ENCODE measurements at regions not wholly inside any gene's neighbourhood (a gene's known extent, or its start where the extent isn't known, plus 50 kb on each side); places are given as distances from the start of the nearest gene placed in this dataset.

- Histone ChIP-seq H3K4me1 (ENCODE audit: control insufficient read depth, insufficient read depth, low read length) (no peaks in the 10 kb centered on the region), H3K4me3 (ENCODE audit: low read depth, low read length) (no peak overlapping the region), H3K27ac (ENCODE audit: extremely low read depth, low read depth, low read length) (no peak overlapping the region), H3K36me3 (ENCODE audit: control insufficient read depth in 2 of 2, insufficient read depth in 1 of 2, low read length in 2 of 2) (no peaks in the 10 kb centered on the region), H3K9me3 (ENCODE audit: control insufficient read depth, insufficient read depth, low read depth, low read length) (no peaks in the 10 kb centered on the region)
- TF ChIP-seq ZNF19 (tag by site-specific recombination; IDR thresholded peaks at IDR 0.05; ENCODE audit: low read depth) (no peak), GLI2 (tag by site-specific recombination; IDR thresholded peaks at IDR 0.05; ENCODE audit: borderline replicate concordance, low read depth) (no peak), OVOL3 (tag by site-specific recombination; IDR thresholded peaks at IDR 0.05) (no peak), MZF1 (tag by site-specific recombination; IDR thresholded peaks at IDR 0.05; ENCODE audit: borderline replicate concordance) (no peak), ZNF24 (tag by site-specific recombination; IDR thresholded peaks at IDR 0.05) (no peak), ZFHX2 (tag by site-specific recombination; conservative IDR thresholded peaks at IDR 0.05) (no peak), ZNF518A (tag by site-specific recombination; conservative IDR thresholded peaks at IDR 0.05; ENCODE audit: low read depth) (no peak), SP2 (tag by site-specific recombination; IDR thresholded peaks at IDR 0.05) (no peak), ZSCAN4 (tag by site-specific recombination; IDR thresholded peaks at IDR 0.05) (no peak), SCRT2 (tag by site-specific recombination; IDR thresholded peaks at IDR 0.05) (no peak), ZNF658 (tag by site-specific recombination; IDR thresholded peaks at IDR 0.05) (no peak), ZBTB44 (tag by site-specific recombination; IDR thresholded peaks at IDR 0.05) (no peak), ZNF530 (tag by site-specific recombination; IDR thresholded peaks at IDR 0.05; ENCODE audit: low read depth) (no peak), REST (tag by site-specific recombination; IDR thresholded peaks at IDR 0.05) (no peak), ZSCAN23 (tag by site-specific recombination; IDR thresholded peaks at IDR 0.05) (no peak), GFI1B (tag by site-specific recombination; IDR thresholded peaks at IDR 0.05) (no peak), HOXD13 (CRISPR knock-in tag; IDR thresholded peaks at IDR 0.05; ENCODE audit: borderline replicate concordance) (no peak), ZNF654 (tag by site-specific recombination; IDR thresholded peaks at IDR 0.05; ENCODE audit: low read depth) (no peak), AEBP2 (tag by site-specific recombination; IDR thresholded peaks at IDR 0.05; ENCODE audit: borderline replicate concordance) (no peak)
- POLR2A ChIA-PET = no interaction called here
- CTCF ChIA-PET = no interaction called here
These were observed 1189.0 kb downstream of the PCDH18 start for GRCh38 chr4:136343340-136343739.
